ENCODE measurements at regions not wholly inside any gene's neighbourhood (a gene's known extent, or its start where the extent isn't known, plus 50 kb on each side); places are given as distances from the start of the nearest gene placed in this dataset.
"Not testable (repeated sequence)": the region's sequence is repeated elsewhere in the genome, so short reads cannot be mapped to it uniquely, and the experiment has no call there.

DNA sequence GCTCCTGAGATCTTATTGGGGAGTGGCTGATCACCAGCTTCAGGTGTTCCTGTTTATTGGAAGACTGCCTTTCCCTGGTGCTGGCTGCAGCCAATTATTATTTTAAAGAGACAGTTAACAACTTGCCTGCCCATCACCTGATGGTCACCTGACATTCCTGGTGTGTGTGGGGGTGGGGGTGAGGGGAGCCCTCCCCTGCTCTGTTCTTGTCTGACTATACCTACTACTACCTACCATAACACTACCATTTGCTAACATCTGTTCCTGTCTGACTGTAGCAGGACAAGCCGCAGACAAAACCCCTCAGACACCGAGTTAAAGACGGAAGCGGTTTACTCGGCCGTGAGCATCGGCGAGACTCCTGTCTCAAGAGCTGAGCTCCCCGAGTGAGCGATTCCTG is 54.9 kb upstream of the NBPF3 start:
- DNase-seq (ENCODE audit: extremely low read depth, low read depth): no peak
- no peak for TF ChIP-seq CTCF (IDR thresholded peaks at IDR 0.05; ENCODE audit: low read depth, low read length)

DNA sequence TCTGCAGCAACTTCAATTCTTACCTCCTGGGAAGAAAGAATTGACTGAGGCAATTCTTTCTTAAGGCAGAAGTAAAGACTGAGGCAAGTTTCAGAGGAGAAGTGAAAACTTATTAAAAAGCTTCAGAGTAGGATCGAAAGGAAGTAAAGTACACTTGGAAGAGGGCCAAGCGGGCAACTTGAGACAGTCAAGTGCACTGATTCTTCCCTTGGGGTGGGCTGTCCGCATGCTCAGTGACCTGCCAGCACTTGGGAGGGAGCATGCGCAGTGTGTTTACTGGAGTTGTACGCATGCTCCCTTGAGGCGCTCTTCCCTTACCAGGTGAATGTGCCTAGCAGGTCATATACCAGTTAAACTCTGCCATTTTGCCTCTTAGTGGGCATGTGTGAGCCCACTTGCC is 55.3 kb upstream of the NBPF3 start:
- no peak for TF ChIP-seq CTCF (IDR thresholded peaks at IDR 0.05; ENCODE audit: low read depth, low read length)
- DNase-seq (ENCODE audit: extremely low read depth, low read depth): no peak

DNA sequence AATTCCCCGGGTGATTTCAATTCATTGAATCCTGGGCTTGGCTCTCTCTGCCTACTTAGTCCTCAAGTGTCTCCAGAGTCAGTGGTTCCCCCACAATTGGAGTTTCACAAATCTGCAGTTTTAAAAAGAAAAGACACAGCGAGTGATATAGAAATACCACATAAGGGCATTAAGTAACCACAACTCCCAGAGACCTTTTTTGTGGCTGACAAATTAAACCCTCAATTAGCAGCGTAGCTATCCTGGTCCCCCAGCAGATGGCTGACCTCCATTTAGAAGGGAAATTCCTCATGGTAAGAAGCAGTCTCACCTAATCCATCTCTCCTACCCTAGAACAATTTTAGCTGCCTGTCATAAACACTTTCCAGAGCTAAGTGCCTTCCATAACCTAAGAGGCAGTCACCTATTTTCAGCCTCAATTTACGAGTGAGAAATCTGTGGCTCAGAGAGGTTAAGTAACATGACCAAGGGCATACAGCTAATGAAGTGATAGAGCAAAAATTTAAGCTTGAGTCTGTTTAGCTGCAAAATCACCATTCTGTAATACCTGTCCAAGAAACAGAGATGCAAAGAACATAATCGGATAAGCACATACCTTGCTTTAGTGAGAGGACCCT is 56.0 kb upstream of the NBPF3 start:
- DNase-seq (ENCODE audit: extremely low read depth, low read depth): no peak
- TF ChIP-seq CTCF (IDR thresholded peaks at IDR 0.05; ENCODE audit: low read depth, low read length): no peak; the same call in none of the 2 replicates

DNA sequence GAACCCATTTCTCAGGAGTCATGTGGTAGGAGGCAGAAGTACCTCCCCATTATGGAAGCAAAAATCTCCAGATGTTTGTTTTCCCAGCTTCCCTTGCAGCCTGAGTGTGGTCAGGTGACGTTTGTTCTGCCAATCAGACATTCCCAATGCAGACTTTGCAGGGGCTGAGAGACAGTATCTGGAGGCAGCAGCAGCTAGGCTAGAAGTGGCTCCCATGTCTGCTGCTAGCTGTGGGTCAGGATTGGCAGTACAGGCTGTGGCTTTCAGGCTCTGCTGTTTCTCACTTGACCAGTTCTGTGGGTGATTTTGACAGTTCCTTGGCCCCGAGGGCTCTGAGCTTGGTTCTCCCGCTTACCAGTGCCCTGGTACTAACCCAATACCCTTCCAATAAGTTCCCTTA is 58.6 kb upstream of the NBPF3 start:
- no peak for DNase-seq (ENCODE audit: extremely low read depth, low read depth)
- TF ChIP-seq CTCF (IDR thresholded peaks at IDR 0.05; ENCODE audit: low read depth, low read length): no peak

- DNase-seq (ENCODE audit: extremely low read depth, low read depth): not testable (repeated sequence)
These were observed 59.8 kb upstream of the NBPF3 start for GRCh38 chr1:21380147-21380546.

DNA sequence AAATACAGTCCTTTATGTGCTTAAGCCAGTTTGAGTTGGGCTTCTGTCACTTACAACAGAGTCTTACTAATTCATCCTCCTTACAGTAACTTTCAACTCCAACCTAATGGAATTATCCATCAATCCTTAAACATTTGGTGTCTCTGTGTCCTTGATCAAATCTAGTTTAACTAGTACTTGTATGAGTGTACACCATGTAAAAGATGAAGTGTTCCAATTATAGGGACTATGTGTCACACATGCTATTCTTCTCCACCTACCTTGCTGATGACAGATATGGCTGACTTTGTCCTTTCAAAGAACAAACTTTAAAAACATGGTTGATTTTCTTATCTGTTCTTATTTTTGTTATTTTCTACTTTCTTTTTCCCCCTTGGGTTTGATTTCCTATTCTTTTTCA is 60.4 kb upstream of the NBPF3 start:
- TF ChIP-seq CTCF (IDR thresholded peaks at IDR 0.05; ENCODE audit: low read depth, low read length): no peak
- no peak for DNase-seq (ENCODE audit: extremely low read depth, low read depth)

- DNase-seq (ENCODE audit: extremely low read depth, low read depth): no peak
- TF ChIP-seq CTCF (IDR thresholded peaks at IDR 0.05; ENCODE audit: low read depth, low read length): no peak
These were observed 61.0 kb upstream of the NBPF3 start for GRCh38 chr1:21378705-21379494.

- DNase-seq (ENCODE audit: extremely low read depth, low read depth): no peak
- no peak for TF ChIP-seq CTCF (IDR thresholded peaks at IDR 0.05; ENCODE audit: low read depth, low read length)
These were observed 67.6 kb upstream of the NBPF3 start for GRCh38 chr1:21372383-21372782.

Measured in AG09319 (cell line).